HEK293 (cell line): ENCODE measurements at regions not wholly inside any gene's neighbourhood (a gene's known extent, or its start where the extent isn't known, plus 50 kb on each side); places are given as distances from the start of the nearest gene placed in this dataset.

ENCODE experiments used
- CTCF ChIP-seq: fragments of 450-650 bp; formaldehyde crosslinking; IDR thresholded peaks from 2 replicates; pipeline ENCODE4 v1.5.1; 2016; ENCODE audit warnings: missing biosample characterization, missing genetic modification characterization
- OSR2 ChIP-seq: fragments of 450-650 bp; formaldehyde crosslinking; IDR thresholded peaks from 2 replicates; pipeline ENCODE4 v1.5.1; 2016; ENCODE audit warnings: missing biosample characterization, missing genetic modification characterization
- WT1 ChIP-seq: fragments of 450-650 bp; formaldehyde crosslinking; IDR thresholded peaks from 2 replicates; pipeline ENCODE4 v1.5.1; 2016; ENCODE audit warnings: missing biosample characterization, missing genetic modification characterization
- ZBTB1 ChIP-seq: fragments of 450-650 bp; formaldehyde crosslinking; IDR thresholded peaks from 2 replicates; pipeline ENCODE4 v1.5.1; 2016; ENCODE audit warnings: missing biosample characterization, missing genetic modification characterization
- ZBTB26 ChIP-seq: fragments of 450-650 bp; formaldehyde crosslinking; optimal IDR thresholded peaks from 2 replicates; pipeline ENCODE3; 2016; ENCODE audit warnings: missing biosample characterization, mild to moderate bottlenecking, missing genetic modification characterization
- ZBTB6 ChIP-seq: fragments of 450-650 bp; formaldehyde crosslinking; IDR thresholded peaks from 2 replicates; pipeline ENCODE4 v1.5.1; 2017; ENCODE audit warnings: missing biosample characterization, missing genetic modification characterization
- ZNF112 ChIP-seq: fragments of 450-650 bp; formaldehyde crosslinking; IDR thresholded peaks from 2 replicates; pipeline ENCODE4 v1.5.0; 2017; ENCODE audit warnings: missing biosample characterization, missing genetic modification characterization

GRCh38 chr2:236877972-236878371 lies 207.7 kb upstream of the COPS8 start:
- TF ChIP-seq CTCF (no peak), ZBTB6 (tag by site-specific recombination) (no peak), ZNF112 (tag by site-specific recombination) (no peak), ZBTB1 (tag by site-specific recombination) (no peak), ZBTB26 (tag by site-specific recombination) (no peak), WT1 (no peak), OSR2 (no peak)
